Jurkat, Clone E6-1 (cell line): ENCODE measurements at regions not wholly inside any gene's neighbourhood (a gene's known extent, or its start where the extent isn't known, plus 50 kb on each side); places are given as distances from the start of the nearest gene placed in this dataset.

Experiments
- DNase-seq: peaks from one replicate; pipeline ENCODE4 v3.0.0-alpha.2; 2011; ENCODE audit warnings: low read depth, low spot score
- H3K4me3 ChIP-seq: 2 replicates; pipeline ENCODE4 v1.5.1; 2011; ENCODE audit warnings: mild to moderate bottlenecking, low read length, control low read depth, moderate library complexity

DNA sequence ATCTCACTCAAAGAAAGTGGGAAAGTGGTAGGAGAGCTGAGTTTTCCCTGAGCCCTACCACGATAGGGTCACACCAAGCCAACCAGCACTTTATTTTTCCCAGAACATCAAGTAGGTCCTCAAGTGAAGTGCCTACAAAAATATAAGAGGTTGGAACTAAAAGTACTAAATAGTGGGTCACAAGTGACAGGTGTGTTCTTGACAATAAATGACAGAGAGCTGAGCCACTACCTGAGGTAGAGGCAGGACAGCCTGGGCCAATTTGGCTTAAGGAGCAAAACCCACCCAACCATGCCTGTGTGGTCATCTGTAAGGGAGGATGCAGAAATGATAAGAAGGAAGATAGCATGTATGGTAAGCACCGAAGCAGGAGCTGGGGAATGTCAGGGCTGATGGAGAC is 154.8 kb upstream of the SSTR4 start:
- DNase-seq = no peak
- no peak overlapping the region for H3K4me3 ChIP-seq

DNA sequence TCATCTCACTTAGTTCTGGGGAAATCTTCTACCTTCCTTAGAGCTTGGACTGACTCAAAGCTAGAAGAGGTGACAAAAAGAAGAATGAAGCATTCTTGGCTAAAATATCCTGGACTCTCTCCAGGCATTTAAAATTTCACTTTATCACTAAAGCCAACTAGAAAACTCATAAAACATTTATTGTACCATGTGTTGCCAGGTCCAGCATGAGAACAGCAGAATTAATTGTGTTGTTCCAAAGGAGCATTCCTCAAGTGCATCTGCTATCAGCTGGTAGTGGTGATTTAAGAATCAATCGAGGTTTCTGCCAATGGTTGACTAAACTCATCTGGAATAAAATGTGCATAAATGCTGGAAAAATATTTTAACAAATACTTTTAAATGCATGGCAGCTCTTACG is 147.3 kb upstream of the SSTR4 start:
- no peak for DNase-seq

DNA sequence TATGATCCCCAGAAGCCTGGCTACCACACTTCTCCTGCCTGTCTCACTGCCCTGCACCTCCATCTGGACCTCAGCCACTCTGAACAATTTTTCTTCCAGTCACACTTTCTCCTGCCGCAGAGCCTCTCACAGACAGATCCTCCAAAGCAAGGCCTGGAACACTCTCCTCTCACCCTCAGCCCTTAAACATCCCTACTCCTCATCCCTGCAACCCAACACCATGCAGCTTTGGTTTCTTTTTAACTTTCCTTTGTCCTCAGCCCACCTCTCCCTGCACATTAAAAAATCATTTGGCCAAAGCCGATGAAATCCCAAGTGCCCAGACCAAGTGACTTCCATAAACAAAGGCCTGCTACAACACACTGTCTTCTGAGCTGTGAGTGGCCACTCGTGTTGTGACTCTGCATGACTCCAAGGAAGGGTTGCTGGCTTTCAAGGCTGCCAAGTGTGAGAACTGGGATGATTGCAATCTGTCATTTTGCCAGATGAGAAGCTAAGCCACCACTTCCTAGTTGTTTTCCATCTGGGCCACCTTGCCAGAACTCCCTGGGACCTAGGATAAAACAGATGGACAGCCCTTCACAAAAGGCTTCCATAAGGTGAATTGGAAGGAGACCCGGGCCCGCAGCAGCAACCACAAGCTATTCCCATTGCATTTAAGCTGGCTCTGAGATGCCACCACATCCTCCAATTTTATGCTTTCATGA is 144.4 kb upstream of the SSTR4 start:
- H3K4me3 ChIP-seq = no peak overlapping the region
- no peak for DNase-seq

More for the DNA sequence above, 147.3 kb upstream of the SSTR4 start:
- no peak overlapping the region for H3K4me3 ChIP-seq

DNA sequence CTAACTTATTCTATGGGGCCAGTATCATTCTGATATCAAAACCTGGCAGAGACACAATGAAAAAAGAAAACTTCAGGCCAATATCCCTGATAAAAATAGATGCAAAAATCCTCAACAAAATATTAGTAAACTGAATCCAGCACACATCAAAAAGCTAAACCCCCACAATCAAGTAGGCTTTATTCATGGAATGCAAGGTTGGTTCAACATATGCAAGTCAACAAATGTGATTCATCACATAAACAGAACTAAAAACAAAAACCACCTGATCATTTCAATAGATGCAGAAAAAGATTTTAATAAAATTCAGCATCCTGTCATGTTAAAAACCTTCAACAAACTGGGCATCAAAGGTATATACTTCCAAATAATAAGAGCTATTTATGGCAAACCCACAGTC is 133.9 kb upstream of the SSTR4 start:
- H3K4me3 ChIP-seq = no peak overlapping the region
- DNase-seq = no peak

DNA sequence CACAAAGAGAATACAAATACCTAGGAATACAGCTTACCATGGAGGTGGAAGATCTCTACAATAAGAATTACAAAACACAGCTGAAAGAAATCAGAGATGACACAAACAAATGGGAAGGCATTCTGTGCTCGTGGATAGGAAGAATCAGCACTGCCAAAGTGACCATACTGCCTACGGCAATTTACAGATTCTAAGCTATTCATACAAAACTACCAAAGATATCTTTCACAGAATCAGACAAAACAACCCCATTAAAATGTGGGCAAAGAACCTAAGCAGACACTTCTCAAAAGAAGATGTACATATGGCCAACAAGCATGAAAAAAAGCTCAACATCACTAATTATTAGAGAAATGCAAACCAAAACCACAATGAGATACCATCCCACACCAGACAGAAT is 133.2 kb upstream of the SSTR4 start:
- no peak for DNase-seq
- no peak overlapping the region for H3K4me3 ChIP-seq

DNA sequence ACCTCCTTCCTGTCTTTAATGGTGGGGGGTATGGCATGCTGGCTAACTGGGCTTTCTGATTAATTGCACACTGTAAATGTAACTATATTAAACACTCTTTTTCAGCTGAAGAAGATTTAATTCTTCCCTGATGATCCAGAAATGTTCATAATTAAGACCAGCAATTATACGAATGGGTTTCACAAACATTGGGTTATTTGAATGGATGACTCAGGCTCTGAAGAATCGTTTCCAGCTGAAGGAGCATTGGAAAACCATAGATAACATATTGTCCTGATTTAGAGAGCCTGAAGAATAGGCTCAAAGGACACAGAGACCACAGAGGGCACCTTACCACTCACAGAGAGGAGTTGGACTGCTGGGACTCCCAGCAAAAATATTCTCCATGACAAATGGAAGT is 130.7 kb upstream of the SSTR4 start:
- DNase-seq = no peak

DNA sequence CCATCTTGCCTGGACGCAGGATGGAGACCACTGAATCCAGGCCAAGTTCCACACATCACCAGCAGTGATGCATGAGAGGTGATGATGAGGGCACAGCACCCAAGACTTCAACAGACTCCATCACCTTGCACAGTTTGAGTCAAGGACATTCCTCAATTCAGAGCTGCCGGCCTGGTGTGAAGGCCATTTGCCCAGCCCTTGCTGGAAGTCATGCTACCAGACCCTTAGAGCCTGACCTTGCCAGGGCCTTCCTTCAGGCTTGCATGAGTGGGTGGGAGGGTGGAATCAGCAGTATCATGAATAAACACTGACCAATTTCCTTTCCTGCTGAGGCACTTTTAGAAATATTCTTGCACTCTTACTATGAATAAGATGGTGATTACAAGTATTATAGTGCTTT is 130.2 kb upstream of the SSTR4 start:
- DNase-seq = no peak
- H3K4me3 ChIP-seq = no peak overlapping the region

More for the DNA sequence above, 130.7 kb upstream of the SSTR4 start:
- H3K4me3 ChIP-seq = no peak overlapping the region

DNA sequence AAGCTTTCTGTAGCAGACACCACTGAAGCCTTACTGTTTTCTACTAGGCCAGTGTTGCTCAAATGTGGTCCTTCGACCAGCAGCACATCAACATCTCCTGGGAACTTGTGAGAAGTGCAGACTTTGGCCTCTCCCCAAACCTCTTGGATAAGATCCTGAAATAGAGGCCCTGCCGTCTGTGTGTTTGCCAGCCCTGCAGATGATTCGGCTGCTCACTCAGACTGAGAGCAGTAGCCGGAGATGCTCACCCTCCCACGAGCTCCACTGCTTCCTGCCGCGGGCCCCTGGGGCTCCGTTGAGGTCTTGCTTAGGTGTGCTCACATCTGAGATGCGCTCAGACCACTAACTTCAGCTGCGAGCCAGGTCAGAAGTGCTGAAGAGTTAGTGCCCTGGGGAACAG is 129.5 kb upstream of the SSTR4 start:
- DNase-seq = no peak

DNA sequence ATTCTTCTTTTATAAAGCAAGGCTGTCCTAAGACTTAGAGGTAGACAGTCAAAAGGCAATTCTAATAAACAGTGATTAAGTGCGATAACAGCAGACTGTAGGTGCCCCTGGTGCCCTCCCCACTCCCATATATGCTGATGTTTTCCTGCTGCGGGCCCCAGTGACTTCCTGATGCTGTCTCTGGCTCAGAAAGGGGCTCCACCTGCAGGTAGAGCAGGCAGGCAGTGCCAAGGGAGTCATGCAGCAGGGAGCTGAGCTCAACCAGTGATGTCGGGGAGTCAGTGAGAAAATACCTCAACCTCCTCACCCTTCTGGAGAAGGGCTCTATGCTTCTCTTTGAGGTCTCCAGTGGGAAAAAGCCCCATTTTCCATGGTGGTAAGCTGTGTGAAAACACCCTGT is 126.7 kb upstream of the SSTR4 start:
- no peak for DNase-seq
- no peak overlapping the region for H3K4me3 ChIP-seq

More for the DNA sequence above, 129.5 kb upstream of the SSTR4 start:
- no peak overlapping the region for H3K4me3 ChIP-seq

DNA sequence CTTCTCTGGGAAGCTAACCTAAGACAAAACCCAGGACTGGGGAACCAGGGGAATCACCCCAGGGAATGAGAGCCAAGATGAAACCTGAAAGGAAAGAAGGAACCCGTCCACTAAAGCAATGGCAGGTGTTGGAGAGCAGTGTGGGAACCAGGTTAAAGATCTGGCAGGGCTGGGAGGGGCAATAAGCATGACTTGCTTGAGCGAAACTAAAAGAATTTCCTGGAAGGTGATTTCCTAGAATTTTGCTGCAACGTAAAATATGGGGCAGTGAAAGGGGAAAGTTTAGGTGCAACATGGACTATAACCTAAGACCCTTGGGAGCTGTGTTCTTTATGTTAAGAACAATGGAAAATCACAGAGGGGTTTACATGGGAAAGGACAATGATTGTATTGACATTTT is 126.2 kb upstream of the SSTR4 start:
- DNase-seq = no peak
- H3K4me3 ChIP-seq = no peak overlapping the region

DNA sequence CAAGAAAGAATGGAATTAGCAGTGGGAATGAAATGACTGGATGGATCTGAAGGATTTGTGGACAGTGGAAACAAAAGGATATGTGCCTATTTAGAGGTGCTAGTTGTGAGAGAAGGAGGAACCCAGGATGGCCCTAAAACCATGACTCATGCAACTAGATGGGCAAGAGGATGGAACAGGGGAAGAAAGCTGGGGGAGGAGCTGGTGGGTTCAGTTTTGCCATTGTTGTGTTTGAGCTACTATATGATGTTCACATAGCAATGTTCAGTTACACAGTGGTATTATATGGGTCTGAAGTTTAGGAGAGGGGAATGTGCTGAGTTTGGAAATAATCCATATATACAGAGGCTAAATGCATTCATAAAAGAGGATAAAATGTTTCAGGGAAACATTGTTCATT is 125.7 kb upstream of the SSTR4 start:
- DNase-seq = no peak

DNA sequence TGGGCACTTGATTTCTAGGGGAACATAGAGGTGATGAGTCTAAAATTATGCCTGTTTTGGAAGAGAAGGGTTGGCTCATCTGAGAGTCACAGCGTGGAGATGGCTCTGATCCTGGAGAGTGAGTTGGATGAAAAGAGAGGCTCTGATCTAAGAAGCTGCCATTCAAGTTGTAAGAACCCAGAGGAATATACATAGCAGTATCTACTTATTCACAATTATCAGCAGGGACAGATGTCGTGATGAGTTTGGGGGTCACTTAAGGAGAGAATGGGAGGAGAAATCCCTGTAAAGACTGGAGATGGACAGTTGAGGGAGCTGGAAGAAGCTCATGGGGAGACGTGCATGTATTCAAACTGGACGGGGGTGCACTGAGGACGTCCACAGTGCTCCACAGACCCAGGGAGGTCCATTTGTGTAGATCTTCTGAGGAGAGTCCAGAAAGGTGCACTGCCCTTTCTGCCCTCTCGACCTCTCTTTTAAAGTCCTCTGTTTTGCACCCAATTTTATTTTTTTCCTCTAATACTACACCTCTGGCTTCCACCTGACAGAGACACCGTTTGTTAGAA is 124.7 kb upstream of the SSTR4 start:
- no peak overlapping the region for H3K4me3 ChIP-seq
- DNase-seq = no peak

More for the DNA sequence above, 125.7 kb upstream of the SSTR4 start:
- H3K4me3 ChIP-seq = no peak overlapping the region

DNA sequence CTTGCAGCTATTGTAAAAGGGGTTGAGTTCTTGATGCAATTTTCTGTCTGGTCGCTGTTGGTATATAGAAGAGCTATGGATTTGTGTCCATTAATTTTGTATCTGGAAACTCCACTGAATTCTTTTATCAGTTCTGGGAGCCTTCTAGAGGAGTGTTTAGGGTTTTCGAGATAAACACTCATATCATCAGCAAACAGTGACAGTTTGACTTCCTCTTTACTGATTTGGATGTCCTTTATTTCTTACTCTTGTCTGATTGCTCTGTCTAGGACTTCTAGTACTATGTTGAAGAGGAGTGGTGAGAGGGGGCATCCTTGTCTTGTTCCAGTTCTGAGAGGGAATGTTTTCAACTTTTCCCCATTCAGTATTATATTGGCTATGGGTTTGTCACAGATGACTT is 120.8 kb upstream of the SSTR4 start:
- DNase-seq = no peak
- H3K4me3 ChIP-seq = no peak overlapping the region

DNA sequence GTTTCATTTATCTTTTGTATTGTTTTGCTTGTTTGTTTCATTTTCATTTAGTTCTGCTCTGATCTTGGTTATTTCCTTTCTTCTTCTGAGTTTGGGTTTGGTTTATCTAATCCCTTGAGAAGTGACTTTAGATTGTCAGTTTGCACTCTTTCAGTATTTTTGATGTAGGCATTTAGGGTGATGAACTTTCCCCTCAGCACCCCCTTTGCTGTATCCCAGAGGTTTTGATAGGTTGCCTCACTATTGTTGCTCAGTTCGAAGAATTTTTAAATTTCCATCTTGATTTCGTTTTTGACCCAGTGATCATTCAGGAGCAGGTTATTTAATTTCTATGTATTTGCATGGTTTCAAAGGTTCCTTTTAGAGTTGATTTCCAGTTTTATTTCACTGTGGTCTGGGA is 119.6 kb upstream of the SSTR4 start:
- DNase-seq = no peak
- H3K4me3 ChIP-seq = no peak overlapping the region

DNA sequence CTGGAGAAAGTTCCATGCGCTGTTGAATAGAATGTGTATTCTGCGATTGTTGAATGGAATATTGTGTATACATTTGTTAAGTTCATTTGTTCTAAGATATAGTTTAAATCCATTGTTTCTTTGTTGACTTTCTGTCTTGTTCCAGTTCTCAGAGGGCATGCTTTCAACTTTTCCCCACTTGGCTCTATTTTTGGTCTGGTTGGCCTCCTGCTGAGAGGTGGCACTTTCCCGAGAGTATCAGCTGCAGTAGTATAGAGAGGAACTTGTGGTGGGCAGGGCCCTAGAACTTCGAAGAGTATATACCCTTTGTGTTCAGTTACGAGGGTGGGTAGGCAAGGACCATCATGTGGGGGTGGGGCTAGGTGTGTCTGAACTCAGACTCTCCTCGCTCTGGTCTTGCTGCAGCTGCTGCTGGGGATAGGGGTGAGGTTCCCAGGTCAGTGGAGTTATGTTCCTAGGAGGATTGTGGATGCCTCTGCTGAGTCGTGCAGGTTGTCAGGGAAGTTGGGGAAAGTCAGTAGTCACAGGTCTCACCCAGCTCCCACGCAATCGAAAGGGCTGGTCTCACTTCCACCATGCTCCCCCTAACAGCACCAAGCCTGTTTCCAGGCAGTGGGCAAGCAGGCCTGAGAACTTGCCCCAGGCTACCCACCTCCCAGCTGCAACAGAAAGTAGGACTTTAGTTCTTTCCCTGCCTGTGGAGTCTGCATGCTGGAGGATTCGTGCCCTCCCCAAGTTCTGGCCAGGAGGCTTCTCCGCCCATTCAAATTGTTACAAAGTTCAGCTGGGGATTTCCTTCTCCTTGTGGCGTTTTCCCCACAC is 118.9 kb upstream of the SSTR4 start:
- no peak for DNase-seq
- no peak overlapping the region for H3K4me3 ChIP-seq

DNA sequence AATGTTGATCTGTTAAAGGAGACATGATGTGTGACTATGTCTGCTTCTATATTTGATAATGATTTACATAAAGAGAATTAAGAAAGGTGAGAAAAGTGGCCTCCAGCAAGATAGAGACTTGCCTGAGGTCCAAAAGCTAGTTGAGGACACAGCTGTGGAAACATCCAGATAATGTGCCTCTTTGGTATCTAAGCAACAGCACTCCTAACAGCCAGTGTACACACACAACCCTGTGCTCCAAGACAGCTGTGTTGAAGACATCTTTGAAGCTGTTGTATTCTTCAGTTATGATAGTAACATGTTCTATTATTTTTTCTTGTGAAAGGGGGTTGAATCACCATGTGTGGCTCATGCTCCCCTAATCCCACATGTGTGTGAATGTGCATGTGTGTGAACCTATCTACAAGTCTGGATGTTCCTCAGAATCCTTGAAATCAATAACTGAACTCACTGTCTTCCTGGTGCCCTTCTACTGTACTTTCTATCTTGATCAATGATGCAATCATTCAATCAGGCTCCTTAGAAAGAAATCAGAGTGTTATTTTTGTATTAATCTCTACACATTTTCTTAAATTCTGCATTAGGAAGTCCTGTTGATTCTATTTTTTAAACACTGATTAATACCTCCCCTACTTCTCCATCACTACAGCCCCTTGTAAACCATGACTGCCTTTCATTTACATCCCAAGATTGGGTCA is 116.7 kb upstream of the SSTR4 start:
- DNase-seq = no peak
- H3K4me3 ChIP-seq = no peak overlapping the region

DNA sequence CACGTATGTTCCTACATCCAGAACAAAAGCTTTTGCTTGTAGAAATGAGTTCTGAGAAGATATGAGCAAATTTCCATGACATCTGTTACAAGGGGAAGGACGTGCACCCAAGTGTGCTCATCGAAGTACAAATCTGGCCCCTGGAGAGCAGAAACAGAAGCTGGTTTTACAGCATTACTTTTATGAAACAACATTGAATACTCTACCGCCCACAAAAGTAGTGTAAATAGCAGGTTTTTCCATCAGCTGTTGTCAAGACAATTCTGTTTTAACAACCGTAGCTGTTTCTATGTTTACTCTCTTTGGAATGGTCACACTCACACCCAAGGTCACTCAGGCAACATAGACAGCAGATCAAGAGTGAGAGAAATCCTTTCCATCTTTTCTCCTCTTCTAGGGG is 114.2 kb upstream of the SSTR4 start:
- H3K4me3 ChIP-seq = no peak overlapping the region
- DNase-seq = no peak

DNA sequence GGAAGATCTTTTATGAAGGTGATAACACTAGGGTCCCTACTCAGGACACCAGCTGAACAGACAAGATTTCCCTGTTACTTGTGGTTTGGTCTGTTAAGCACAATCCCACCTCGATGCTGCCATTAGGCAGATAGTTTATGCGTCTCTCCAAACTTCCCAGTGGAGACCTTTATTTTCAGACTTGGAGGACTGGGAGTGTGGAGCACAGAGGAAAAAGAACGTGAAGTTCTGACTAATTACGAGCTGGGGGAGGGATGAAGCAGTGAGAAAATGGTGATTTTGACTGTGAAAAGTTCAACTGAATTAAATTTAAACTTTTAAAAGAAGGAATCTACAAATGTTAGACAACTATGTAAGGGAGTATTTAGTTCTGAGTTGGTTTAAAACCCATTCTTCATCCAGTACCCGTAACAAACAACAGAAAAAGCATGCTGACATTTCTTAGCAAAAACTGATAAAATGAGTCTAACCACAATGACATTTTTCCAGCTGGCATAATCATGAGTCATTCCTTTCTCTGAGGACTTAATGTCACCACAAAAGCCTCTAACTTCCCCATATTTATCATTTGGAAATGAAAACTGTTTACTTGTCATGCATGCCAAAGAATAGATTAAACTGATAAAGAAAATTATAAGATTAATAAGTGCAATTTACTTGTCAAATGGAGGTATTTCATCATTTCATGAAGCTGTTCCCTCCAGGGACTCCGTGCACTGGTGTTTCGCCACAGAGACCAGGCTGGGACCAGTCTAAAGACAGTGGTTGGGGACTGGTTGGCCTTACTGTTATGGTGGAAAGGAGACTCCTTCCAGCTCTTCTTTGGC is 113.3 kb upstream of the SSTR4 start:
- H3K4me3 ChIP-seq = no peak overlapping the region
- DNase-seq = no peak

DNA sequence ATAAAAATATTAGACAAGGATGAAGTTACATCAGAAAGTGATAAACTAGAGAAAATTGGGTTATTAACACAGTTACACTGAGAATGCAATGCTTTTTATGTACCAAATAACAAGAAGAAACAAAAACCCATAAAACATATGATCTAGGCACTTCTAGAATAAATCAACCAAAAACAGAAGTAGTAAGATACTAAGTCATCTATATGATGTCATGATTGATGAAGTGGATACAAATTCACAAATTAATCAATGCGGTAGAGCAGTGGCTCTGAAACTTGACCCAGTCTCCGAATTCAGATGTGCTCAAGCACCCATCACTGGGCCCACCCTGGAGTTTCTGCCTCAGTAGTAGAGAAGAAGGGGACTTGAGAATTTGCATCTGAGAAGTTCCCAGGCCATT is 112.1 kb upstream of the SSTR4 start:
- no peak overlapping the region for H3K4me3 ChIP-seq
- no peak for DNase-seq
